ENCODE measurements at regions not wholly inside any gene's neighbourhood (a gene's known extent, or its start where the extent isn't known, plus 50 kb on each side); places are given as distances from the start of the nearest gene placed in this dataset.

DNA sequence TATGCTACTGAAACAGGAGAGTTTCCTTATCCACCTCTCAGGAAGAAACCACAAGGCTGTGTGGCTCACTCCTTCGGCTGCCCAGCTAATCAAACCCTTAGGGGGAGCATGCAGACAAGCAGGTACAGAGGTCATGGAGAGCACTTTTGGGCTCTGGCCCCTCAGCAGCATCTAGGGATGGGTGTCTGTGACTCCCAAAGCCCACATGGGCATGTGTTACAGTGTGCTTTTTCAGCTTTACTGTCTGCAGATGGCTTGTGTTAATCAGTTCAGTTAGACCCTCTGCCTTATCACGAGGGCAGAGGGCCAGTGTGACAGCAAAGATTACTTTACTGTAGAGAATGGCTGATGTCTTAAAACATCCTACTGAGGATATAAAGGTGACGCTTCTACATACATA, 447.4 kb downstream of the PCDH10 start:
- Histone ChIP-seq H3K4me1 (ENCODE audit: insufficient read depth) (no peaks in the 10 kb centered on the region), H3K27ac (no peak overlapping the region), H3K36me3 (ENCODE audit: low read depth) (no peaks in the 10 kb centered on the region), H4K20me1 (ENCODE audit: insufficient read depth) (no peaks in the 10 kb centered on the region), H2AFZ (no peak overlapping the region), H3F3A (ENCODE audit: insufficient read depth) (no peaks in the 10 kb centered on the region), H3K9ac (no peak overlapping the region), H3K4me2 (ENCODE audit: unreplicated experiment) (no peak overlapping the region), H3K79me2 (ENCODE audit: insufficient read depth) (no peaks in the 10 kb centered on the region), H3K4me3 (no peak overlapping the region), H3K9me2 (ENCODE audit: insufficient read depth) (no peaks in the 10 kb centered on the region; the same call in 1 of the 2 replicates), H3K27me3 (replicated peaks; ENCODE audit: insufficient read depth) (no peaks in the 10 kb centered on the region), H3K9me3 (ENCODE audit: low read depth) (peaks cover 3% of the 10 kb centered on the region)
- no peak for TF ChIP-seq EZH2phosphoT487 (IDR thresholded peaks at IDR 0.05; ENCODE audit: insufficient read depth, low read depth)
- WGBS, 2 experiments (ENCODE audit: low coverage in 1 of 2, low lambda C conversion rate in 2 of 2, missing lambda C conversion rate in 2 of 2) = 5 to 6% methylated on average over 3 of the region's 3 CpGs
- no peak for DNase-seq
- in situ Hi-C loops (cut with MboI) = no loop called here

DNA sequence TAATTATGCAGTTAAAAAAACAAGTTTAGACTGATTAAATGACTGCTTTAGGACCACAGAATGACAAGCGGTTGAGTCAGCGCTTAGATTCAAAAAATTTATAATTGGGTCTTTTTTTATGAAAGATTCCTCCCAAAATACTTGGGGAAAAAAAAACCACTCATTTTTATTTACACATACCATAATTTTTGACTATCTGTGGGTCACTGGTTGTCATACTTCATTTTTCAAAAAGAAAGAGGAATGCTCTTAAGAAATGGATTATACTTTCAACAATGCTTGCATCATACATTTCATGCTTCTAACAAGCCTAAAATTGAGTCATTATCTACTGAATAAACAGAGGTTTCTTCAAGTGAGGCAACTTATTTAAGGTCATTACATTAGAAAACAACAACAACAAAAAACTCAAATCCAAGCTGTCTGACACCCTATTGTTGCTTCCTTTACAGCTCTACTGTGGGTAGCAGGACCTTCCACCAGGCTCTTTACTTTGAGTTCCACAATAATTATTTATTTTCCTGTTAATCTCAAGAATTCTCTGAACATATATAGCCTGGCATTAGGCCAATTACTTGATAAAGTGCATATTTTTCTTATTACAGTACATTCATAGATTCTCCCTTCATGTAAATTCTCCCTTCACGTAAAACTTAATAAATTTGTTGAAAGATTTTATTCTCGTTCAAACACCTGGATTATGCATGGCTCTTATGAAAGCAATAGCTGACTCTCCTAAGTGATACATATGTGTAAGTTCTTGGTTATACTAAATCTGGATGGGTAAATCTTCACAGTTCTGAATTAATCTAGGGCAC, 445.5 kb downstream of the PCDH10 start:
- no peak overlapping the region for H3K4me2 ChIP-seq (ENCODE audit: unreplicated experiment)
- no peak overlapping the region for H2AFZ ChIP-seq
- H3K4me1 ChIP-seq (ENCODE audit: insufficient read depth) = no peaks in the 10 kb centered on the region
- H3K27ac ChIP-seq = no peak overlapping the region
- H3K79me2 ChIP-seq (ENCODE audit: insufficient read depth) = no peaks in the 10 kb centered on the region
- H3K9me3 ChIP-seq (ENCODE audit: low read depth) = no peaks in the 10 kb centered on the region
- no peaks in the 10 kb centered on the region for H3K36me3 ChIP-seq (ENCODE audit: low read depth)
- H3K9ac ChIP-seq = no peak overlapping the region
- DNase-seq = peak; percentile 5
- no peaks in the 10 kb centered on the region; the same call in 1 of the 2 replicates for H3K9me2 ChIP-seq (ENCODE audit: insufficient read depth)
- in situ Hi-C loops (cut with MboI) = no loop called here
- 33 to 42% methylated on average over 4 of the region's 4 CpGs for WGBS, 2 experiments (ENCODE audit: low coverage in 1 of 2, low lambda C conversion rate in 2 of 2, missing lambda C conversion rate in 2 of 2)
- H3K4me3 ChIP-seq = no peak overlapping the region
- no peaks in the 10 kb centered on the region for H3F3A ChIP-seq (ENCODE audit: insufficient read depth)
- TF ChIP-seq EZH2 (IDR thresholded peaks at IDR 0.05; ENCODE audit: insufficient read depth, poor library complexity, severe bottlenecking) (no peak), EZH2phosphoT487 (IDR thresholded peaks at IDR 0.05; ENCODE audit: insufficient read depth, low read depth) (no peak)
- no peaks in the 10 kb centered on the region for H4K20me1 ChIP-seq (ENCODE audit: insufficient read depth)
- no peaks in the 10 kb centered on the region for H3K27me3 ChIP-seq (replicated peaks; ENCODE audit: insufficient read depth)

GRCh38 chr4:133593764-133594163, 444.7 kb downstream of the PCDH10 start:
- H3K9me2 ChIP-seq (ENCODE audit: insufficient read depth) = no peaks in the 10 kb centered on the region; the same call in 1 of the 2 replicates
- no peak overlapping the region for H3K9ac ChIP-seq
- in situ Hi-C loops (cut with MboI) = no loop called here
- TF ChIP-seq EZH2 (IDR thresholded peaks at IDR 0.05; ENCODE audit: insufficient read depth, poor library complexity, severe bottlenecking) = no peak
- TF ChIP-seq EZH2phosphoT487 (IDR thresholded peaks at IDR 0.05; ENCODE audit: insufficient read depth, low read depth) = no peak
- H3K27me3 ChIP-seq (replicated peaks; ENCODE audit: insufficient read depth) = no peaks in the 10 kb centered on the region
- no peaks in the 10 kb centered on the region for H4K20me1 ChIP-seq (ENCODE audit: insufficient read depth)
- H3K4me1 ChIP-seq (ENCODE audit: insufficient read depth) = no peaks in the 10 kb centered on the region
- no peaks in the 10 kb centered on the region for H3K36me3 ChIP-seq (ENCODE audit: low read depth)
- H3F3A ChIP-seq (ENCODE audit: insufficient read depth) = no peaks in the 10 kb centered on the region
- DNase-seq = no peak
- H2AFZ ChIP-seq = no peak overlapping the region
- H3K27ac ChIP-seq = no peak overlapping the region
- H3K4me2 ChIP-seq (ENCODE audit: unreplicated experiment) = no peak overlapping the region
- no peaks in the 10 kb centered on the region for H3K9me3 ChIP-seq (ENCODE audit: low read depth)
- H3K79me2 ChIP-seq (ENCODE audit: insufficient read depth) = no peaks in the 10 kb centered on the region
- no peak overlapping the region for H3K4me3 ChIP-seq

DNA sequence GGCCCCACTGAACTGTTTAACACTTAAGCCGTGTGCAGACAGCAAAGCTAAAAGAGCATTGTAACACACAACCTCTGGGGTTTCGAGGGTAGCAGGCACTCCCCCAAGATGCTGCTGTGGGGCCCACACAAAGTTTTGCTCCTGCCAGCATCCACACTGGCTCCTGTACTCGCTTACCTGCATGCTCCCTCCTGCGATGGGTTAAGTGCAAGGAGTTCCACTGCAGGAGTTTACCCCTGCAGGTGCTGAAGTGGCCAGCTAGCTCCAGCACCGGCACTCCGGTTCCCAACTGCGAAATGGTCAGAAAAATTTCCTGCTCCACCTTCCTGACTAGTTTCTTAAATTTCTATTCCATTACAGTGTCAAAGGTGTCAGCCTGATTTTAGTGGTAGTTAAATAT, 443.5 kb downstream of the PCDH10 start:
- Histone ChIP-seq H3K27me3 (replicated peaks; ENCODE audit: insufficient read depth) (no peaks in the 10 kb centered on the region), H3K27ac (no peak overlapping the region), H3K9ac (no peak overlapping the region), H2AFZ (no peak overlapping the region), H3K36me3 (ENCODE audit: low read depth) (no peaks in the 10 kb centered on the region), H3K9me2 (ENCODE audit: insufficient read depth) (no peaks in the 10 kb centered on the region; the same call in 1 of the 2 replicates), H3K9me3 (ENCODE audit: low read depth) (no peaks in the 10 kb centered on the region), H3K79me2 (ENCODE audit: insufficient read depth) (no peaks in the 10 kb centered on the region), H4K20me1 (ENCODE audit: insufficient read depth) (no peaks in the 10 kb centered on the region), H3K4me1 (ENCODE audit: insufficient read depth) (no peaks in the 10 kb centered on the region), H3K4me3 (no peak overlapping the region), H3F3A (ENCODE audit: insufficient read depth) (no peaks in the 10 kb centered on the region), H3K4me2 (ENCODE audit: unreplicated experiment) (no peak overlapping the region)
- in situ Hi-C loops (cut with MboI) = no loop called here
- DNase-seq = no peak
- TF ChIP-seq EZH2 (IDR thresholded peaks at IDR 0.05; ENCODE audit: insufficient read depth, poor library complexity, severe bottlenecking) (no peak), EZH2phosphoT487 (IDR thresholded peaks at IDR 0.05; ENCODE audit: insufficient read depth, low read depth) (no peak)
- WGBS, 2 experiments (ENCODE audit: low coverage in 1 of 2, low lambda C conversion rate in 2 of 2, missing lambda C conversion rate in 2 of 2) = 26 to 39% methylated on average over 7 of the region's 7 CpGs

Measured in GM23248 (cell line).